ENCODE measurements at regions not wholly inside any gene's neighbourhood (a gene's known extent, or its start where the extent isn't known, plus 50 kb on each side); places are given as distances from the start of the nearest gene placed in this dataset.

GRCh38 chr15:31179693-31180092, 78.2 kb upstream of the TRPM1 start:
- TF ChIP-seq, protein P1, sequence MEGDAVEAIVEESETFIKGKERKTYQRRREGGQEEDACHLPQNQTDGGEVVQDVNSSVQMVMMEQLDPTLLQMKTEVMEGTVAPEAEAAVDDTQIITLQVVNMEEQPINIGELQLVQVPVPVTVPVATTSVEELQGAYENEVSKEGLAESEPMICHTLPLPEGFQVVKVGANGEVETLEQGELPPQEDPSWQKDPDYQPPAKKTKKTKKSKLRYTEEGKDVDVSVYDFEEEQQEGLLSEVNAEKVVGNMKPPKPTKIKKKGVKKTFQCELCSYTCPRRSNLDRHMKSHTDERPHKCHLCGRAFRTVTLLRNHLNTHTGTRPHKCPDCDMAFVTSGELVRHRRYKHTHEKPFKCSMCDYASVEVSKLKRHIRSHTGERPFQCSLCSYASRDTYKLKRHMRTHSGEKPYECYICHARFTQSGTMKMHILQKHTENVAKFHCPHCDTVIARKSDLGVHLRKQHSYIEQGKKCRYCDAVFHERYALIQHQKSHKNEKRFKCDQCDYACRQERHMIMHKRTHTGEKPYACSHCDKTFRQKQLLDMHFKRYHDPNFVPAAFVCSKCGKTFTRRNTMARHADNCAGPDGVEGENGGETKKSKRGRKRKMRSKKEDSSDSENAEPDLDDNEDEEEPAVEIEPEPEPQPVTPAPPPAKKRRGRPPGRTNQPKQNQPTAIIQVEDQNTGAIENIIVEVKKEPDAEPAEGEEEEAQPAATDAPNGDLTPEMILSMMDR (IDR thresholded peaks at IDR 0.05), result peak; percentile 21; the same call in 1 of the 2 replicates

DNA sequence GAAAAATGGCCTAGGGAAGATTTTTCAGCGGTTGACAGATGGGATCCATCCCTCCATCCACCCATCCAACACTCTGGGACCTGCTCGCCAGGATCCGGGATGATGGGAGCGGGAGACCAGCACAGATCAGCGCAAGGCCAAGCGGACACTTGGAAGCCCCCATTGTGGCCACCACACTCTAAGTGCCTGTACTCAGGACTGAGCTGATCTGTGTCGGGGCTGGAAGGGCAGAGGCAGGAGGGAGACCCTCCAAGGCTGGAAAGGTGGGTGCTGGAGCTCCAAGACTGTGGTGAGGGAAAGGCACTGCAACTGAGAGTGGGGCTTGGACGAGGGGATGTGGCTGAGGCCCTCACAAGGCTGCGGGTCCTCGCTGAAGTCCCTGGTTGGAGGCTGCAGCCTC, 91.8 kb upstream of the TRPM1 start:
- DNase-seq, result no peak
- no peak overlapping the region for H3K27ac Mint-ChIP-seq
- TF ChIP-seq, protein P1 (IDR thresholded peaks at IDR 0.05), result no peak
- H3K9me3 Mint-ChIP-seq, result peaks cover 16% of the 10 kb centered on the region
- H3K27me3 Mint-ChIP-seq (ENCODE audit: insufficient read depth), result peaks cover 24% of the 10 kb centered on the region
- H3K4me1 Mint-ChIP-seq (ENCODE audit: low read depth), result 0 out of 2 replicates have a peak, but pooled peaks cover 3% of the 10 kb centered on the region
- no peak overlapping the region for H3K4me3 Mint-ChIP-seq
- H3K36me3 Mint-ChIP-seq (ENCODE audit: low read depth), result peaks cover 7% of the 10 kb centered on the region

More at GRCh38 chr15:31179693-31180092, 78.2 kb upstream of the TRPM1 start:
- DNase-seq, result no peak
- peaks cover 9% of the 10 kb centered on the region for H3K27me3 Mint-ChIP-seq (ENCODE audit: insufficient read depth)
- H3K4me3 Mint-ChIP-seq, result no peak overlapping the region
- peaks cover 5% of the 10 kb centered on the region for H3K9me3 Mint-ChIP-seq
- no peaks in the 10 kb centered on the region for H3K36me3 Mint-ChIP-seq (ENCODE audit: low read depth)
- H3K4me1 Mint-ChIP-seq (ENCODE audit: low read depth), result no peaks in the 10 kb centered on the region
- H3K27ac Mint-ChIP-seq, result no peak overlapping the region

GRCh38 chr15:31195871-31196270, 94.3 kb upstream of the TRPM1 start:
- Mint-ChIP-seq H3K27me3 (ENCODE audit: insufficient read depth) (peaks cover 24% of the 10 kb centered on the region), H3K36me3 (ENCODE audit: low read depth) (no peaks in the 10 kb centered on the region; the same call in 1 of the 2 replicates), H3K4me1 (ENCODE audit: low read depth) (0 out of 2 replicates have a peak, but pooled peaks cover 4% of the 10 kb centered on the region), H3K27ac (no peak overlapping the region), H3K9me3 (no peaks in the 10 kb centered on the region; the same call in 1 of the 2 replicates), H3K4me3 (no peak overlapping the region)
- no peak for DNase-seq
- TF ChIP-seq, protein P1 (IDR thresholded peaks at IDR 0.05), result no peak

DNA sequence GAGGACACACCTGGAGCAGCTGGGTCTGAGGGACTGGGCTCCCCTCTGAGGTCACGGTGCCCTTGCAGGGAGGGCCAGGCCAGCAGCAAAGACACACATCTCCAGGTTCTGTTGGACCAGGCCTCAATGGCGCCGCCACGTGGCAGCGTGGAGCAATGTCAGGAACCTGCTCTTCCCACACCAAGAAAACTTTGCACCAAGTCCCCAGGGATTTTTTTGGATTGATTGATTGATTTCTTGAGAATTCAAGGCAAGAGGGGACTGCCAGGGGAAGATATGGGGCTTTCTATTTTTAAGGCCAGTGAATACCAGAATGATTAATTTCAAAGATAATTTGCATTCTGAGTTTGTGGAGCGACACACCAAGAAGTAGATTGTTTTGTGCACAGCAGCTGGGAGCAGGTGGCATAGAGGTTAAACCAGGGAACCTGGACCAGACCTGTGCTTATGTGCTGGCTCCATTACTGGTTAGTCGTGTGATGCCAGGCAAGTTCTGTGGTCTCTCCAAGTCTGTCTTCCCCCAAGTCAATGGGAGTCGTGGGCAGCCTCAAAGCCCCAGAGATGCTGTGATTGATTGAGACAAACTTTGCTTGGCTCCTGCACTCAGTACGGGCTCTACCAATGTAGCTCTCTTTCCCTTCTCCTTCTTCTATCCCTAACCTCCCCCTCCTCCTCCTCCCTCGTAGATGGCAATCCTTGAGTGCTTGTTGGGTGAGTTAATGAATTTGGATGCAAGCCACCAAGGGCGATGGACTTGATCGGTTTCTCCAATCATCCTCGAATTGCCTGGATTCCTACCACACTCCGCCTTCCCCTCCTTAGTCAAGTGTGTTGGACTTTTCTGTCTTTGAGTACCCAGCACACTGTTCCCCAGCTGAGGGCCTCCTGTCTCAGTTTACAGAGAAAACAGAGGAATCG, 96.2 kb upstream of the TRPM1 start:
- Mint-ChIP-seq H3K27me3 (ENCODE audit: insufficient read depth) (peaks cover 23% of the 10 kb centered on the region), H3K4me3 (no peak overlapping the region), H3K4me1 (ENCODE audit: low read depth) (0 out of 2 replicates have a peak, but pooled peaks cover 4% of the 10 kb centered on the region), H3K36me3 (ENCODE audit: low read depth) (no peaks in the 10 kb centered on the region; the same call in 1 of the 2 replicates), H3K9me3 (no peaks in the 10 kb centered on the region; the same call in 1 of the 2 replicates), H3K27ac (no peak overlapping the region)
- DNase-seq, result peak; percentile 12
- TF ChIP-seq, protein P1 (IDR thresholded peaks at IDR 0.05), result peak; percentile 84

- no peak overlapping the region for H3K4me3 Mint-ChIP-seq
- 0 out of 2 replicates have a peak, but pooled peaks cover 4% of the 10 kb centered on the region for H3K4me1 Mint-ChIP-seq (ENCODE audit: low read depth)
- TF ChIP-seq, protein P1 (IDR thresholded peaks at IDR 0.05), result peak; percentile 36
- DNase-seq, result peak; percentile 2
- H3K9me3 Mint-ChIP-seq, result no peaks in the 10 kb centered on the region
- no peak overlapping the region for H3K27ac Mint-ChIP-seq
- no peaks in the 10 kb centered on the region for H3K36me3 Mint-ChIP-seq (ENCODE audit: low read depth)
- peaks cover 34% of the 10 kb centered on the region for H3K27me3 Mint-ChIP-seq (ENCODE audit: insufficient read depth)
These were observed 99.2 kb upstream of the TRPM1 start for GRCh38 chr15:31200735-31201151.
